ENCODE measurements at regions not wholly inside any gene's neighbourhood (a gene's known extent, or its start where the extent isn't known, plus 50 kb on each side); places are given as distances from the start of the nearest gene placed in this dataset.

GRCh38 chr18:1930291-1931270 lies 640.7 kb downstream of the METTL4 start:
- H3K9me3 ChIP-seq (ENCODE audit: control insufficient read depth, low read length): no peaks in the 10 kb centered on the region
- H3K36me3 ChIP-seq (ENCODE audit: control insufficient read depth, insufficient read depth, low read length): no peaks in the 10 kb centered on the region
- no peak overlapping the region for H3K27ac ChIP-seq (ENCODE audit: insufficient read depth, low read depth, low read length, poor library complexity, severe bottlenecking)
- H3K27me3 ChIP-seq (ENCODE audit: control insufficient read depth, insufficient read depth, low read length, poor library complexity, severe bottlenecking): no peaks in the 10 kb centered on the region
- 77 to 86% methylated on average over 5 of the region's 5 CpGs for WGBS, 2 experiments
- H3K4me1 ChIP-seq (ENCODE audit: control insufficient read depth, insufficient read depth, low read length): no peaks in the 10 kb centered on the region
- H3K4me3 ChIP-seq (ENCODE audit: insufficient read depth, low read depth, low read length): no peak overlapping the region

- no peak overlapping the region for H3K4me3 ChIP-seq (ENCODE audit: insufficient read depth, low read depth, low read length)
- H3K27me3 ChIP-seq (ENCODE audit: control insufficient read depth, insufficient read depth, low read length, poor library complexity, severe bottlenecking): no peaks in the 10 kb centered on the region
- no peaks in the 10 kb centered on the region for H3K4me1 ChIP-seq (ENCODE audit: control insufficient read depth, insufficient read depth, low read length)
- no peaks in the 10 kb centered on the region for H3K36me3 ChIP-seq (ENCODE audit: control insufficient read depth, insufficient read depth, low read length)
- WGBS, 2 experiments: 94 to 95% methylated on average over 5 of the region's 5 CpGs
- no peak overlapping the region for H3K27ac ChIP-seq (ENCODE audit: insufficient read depth, low read depth, low read length, poor library complexity, severe bottlenecking)
- H3K9me3 ChIP-seq (ENCODE audit: control insufficient read depth, low read length): no peaks in the 10 kb centered on the region
Observed at GRCh38 chr18:1952486-1952885, 618.8 kb downstream of the METTL4 start.

- 93 to 95% methylated on average over 20 of the region's 20 CpGs for WGBS, 2 experiments
- Histone ChIP-seq H3K27ac (ENCODE audit: insufficient read depth, low read depth, low read length, poor library complexity, severe bottlenecking) (no peak overlapping the region), H3K27me3 (ENCODE audit: control insufficient read depth, insufficient read depth, low read length, poor library complexity, severe bottlenecking) (no peaks in the 10 kb centered on the region), H3K36me3 (ENCODE audit: control insufficient read depth, insufficient read depth, low read length) (no peaks in the 10 kb centered on the region), H3K4me3 (ENCODE audit: insufficient read depth, low read depth, low read length) (no peak overlapping the region), H3K9me3 (ENCODE audit: control insufficient read depth, low read length) (no peaks in the 10 kb centered on the region), H3K4me1 (ENCODE audit: control insufficient read depth, insufficient read depth, low read length) (no peaks in the 10 kb centered on the region)
Observed at GRCh38 chr18:1954583-1955312, 616.6 kb downstream of the METTL4 start.

- Histone ChIP-seq H3K4me1 (ENCODE audit: control insufficient read depth, insufficient read depth, low read length) (no peaks in the 10 kb centered on the region), H3K36me3 (ENCODE audit: control insufficient read depth, insufficient read depth, low read length) (no peaks in the 10 kb centered on the region), H3K9me3 (ENCODE audit: control insufficient read depth, low read length) (no peaks in the 10 kb centered on the region), H3K4me3 (ENCODE audit: insufficient read depth, low read depth, low read length) (no peak overlapping the region), H3K27ac (ENCODE audit: insufficient read depth, low read depth, low read length, poor library complexity, severe bottlenecking) (no peak overlapping the region), H3K27me3 (ENCODE audit: control insufficient read depth, insufficient read depth, low read length, poor library complexity, severe bottlenecking) (no peaks in the 10 kb centered on the region)
- WGBS, 2 experiments: 71% methylated on average over 1 of the region's 1 CpG; no CpG with 5 or more reads in 1 of the 2 experiments
Observed at GRCh38 chr18:1958798-1959197, 612.5 kb downstream of the METTL4 start.

- no peaks in the 10 kb centered on the region for H3K27me3 ChIP-seq (ENCODE audit: control insufficient read depth, insufficient read depth, low read length, poor library complexity, severe bottlenecking)
- no peaks in the 10 kb centered on the region for H3K9me3 ChIP-seq (ENCODE audit: control insufficient read depth, low read length)
- H3K4me1 ChIP-seq (ENCODE audit: control insufficient read depth, insufficient read depth, low read length): peaks cover 7% of the 10 kb centered on the region
- H3K27ac ChIP-seq (ENCODE audit: insufficient read depth, low read depth, low read length, poor library complexity, severe bottlenecking): peak overlapping the region; percentile 45
- no peak overlapping the region for H3K4me3 ChIP-seq (ENCODE audit: insufficient read depth, low read depth, low read length)
- no peaks in the 10 kb centered on the region for H3K36me3 ChIP-seq (ENCODE audit: control insufficient read depth, insufficient read depth, low read length)
- WGBS, 2 experiments: 100% methylated on average over 1 to 2 of the region's 2 CpGs
Observed at GRCh38 chr18:1965016-1965415, 606.3 kb downstream of the METTL4 start.

GRCh38 chr18:1965541-1965940 lies 605.8 kb downstream of the METTL4 start:
- Histone ChIP-seq H3K4me1 (ENCODE audit: control insufficient read depth, insufficient read depth, low read length) (peaks cover 7% of the 10 kb centered on the region), H3K36me3 (ENCODE audit: control insufficient read depth, insufficient read depth, low read length) (no peaks in the 10 kb centered on the region), H3K27me3 (ENCODE audit: control insufficient read depth, insufficient read depth, low read length, poor library complexity, severe bottlenecking) (no peaks in the 10 kb centered on the region), H3K9me3 (ENCODE audit: control insufficient read depth, low read length) (no peaks in the 10 kb centered on the region), H3K27ac (ENCODE audit: insufficient read depth, low read depth, low read length, poor library complexity, severe bottlenecking) (peak overlapping the region; percentile 45), H3K4me3 (ENCODE audit: insufficient read depth, low read depth, low read length) (no peak overlapping the region)
- 45 to 67% methylated on average over 1 to 2 of the region's 2 CpGs for WGBS, 2 experiments

GRCh38 chr18:1968801-1969498 lies 602.4 kb downstream of the METTL4 start:
- H3K9me3 ChIP-seq (ENCODE audit: control insufficient read depth, low read length): no peaks in the 10 kb centered on the region
- no peaks in the 10 kb centered on the region for H3K36me3 ChIP-seq (ENCODE audit: control insufficient read depth, insufficient read depth, low read length)
- no peak overlapping the region for H3K4me3 ChIP-seq (ENCODE audit: insufficient read depth, low read depth, low read length)
- WGBS, 2 experiments: 88 to 92% methylated on average over 4 of the region's 4 CpGs
- peaks cover 7% of the 10 kb centered on the region for H3K4me1 ChIP-seq (ENCODE audit: control insufficient read depth, insufficient read depth, low read length)
- H3K27me3 ChIP-seq (ENCODE audit: control insufficient read depth, insufficient read depth, low read length, poor library complexity, severe bottlenecking): no peaks in the 10 kb centered on the region
- no peak overlapping the region for H3K27ac ChIP-seq (ENCODE audit: insufficient read depth, low read depth, low read length, poor library complexity, severe bottlenecking)

- Histone ChIP-seq H3K36me3 (ENCODE audit: control insufficient read depth, insufficient read depth, low read length) (no peaks in the 10 kb centered on the region), H3K9me3 (ENCODE audit: control insufficient read depth, low read length) (no peaks in the 10 kb centered on the region), H3K27ac (ENCODE audit: insufficient read depth, low read depth, low read length, poor library complexity, severe bottlenecking) (no peak overlapping the region), H3K4me1 (ENCODE audit: control insufficient read depth, insufficient read depth, low read length) (no peaks in the 10 kb centered on the region), H3K27me3 (ENCODE audit: control insufficient read depth, insufficient read depth, low read length, poor library complexity, severe bottlenecking) (no peaks in the 10 kb centered on the region), H3K4me3 (ENCODE audit: insufficient read depth, low read depth, low read length) (no peak overlapping the region)
- 88 to 93% methylated on average over 5 of the region's 6 CpGs for WGBS, 2 experiments
Observed at GRCh38 chr18:1976484-1976883, 594.8 kb downstream of the METTL4 start.

- Histone ChIP-seq H3K9me3 (ENCODE audit: control insufficient read depth, low read length) (no peaks in the 10 kb centered on the region), H3K4me1 (ENCODE audit: control insufficient read depth, insufficient read depth, low read length) (no peaks in the 10 kb centered on the region), H3K4me3 (ENCODE audit: insufficient read depth, low read depth, low read length) (no peak overlapping the region), H3K36me3 (ENCODE audit: control insufficient read depth, insufficient read depth, low read length) (no peaks in the 10 kb centered on the region), H3K27me3 (ENCODE audit: control insufficient read depth, insufficient read depth, low read length, poor library complexity, severe bottlenecking) (no peaks in the 10 kb centered on the region), H3K27ac (ENCODE audit: insufficient read depth, low read depth, low read length, poor library complexity, severe bottlenecking) (no peak overlapping the region)
- WGBS, 2 experiments: 92 to 98% methylated on average over 2 of the region's 2 CpGs
Observed at GRCh38 chr18:1982056-1982455, 589.2 kb downstream of the METTL4 start.
